ENCODE measurements at regions not wholly inside any gene's neighbourhood (a gene's known extent, or its start where the extent isn't known, plus 50 kb on each side); places are given as distances from the start of the nearest gene placed in this dataset.
"Not testable (repeated sequence)": the region's sequence is repeated elsewhere in the genome, so short reads cannot be mapped to it uniquely, and the experiment has no call there.

DNA sequence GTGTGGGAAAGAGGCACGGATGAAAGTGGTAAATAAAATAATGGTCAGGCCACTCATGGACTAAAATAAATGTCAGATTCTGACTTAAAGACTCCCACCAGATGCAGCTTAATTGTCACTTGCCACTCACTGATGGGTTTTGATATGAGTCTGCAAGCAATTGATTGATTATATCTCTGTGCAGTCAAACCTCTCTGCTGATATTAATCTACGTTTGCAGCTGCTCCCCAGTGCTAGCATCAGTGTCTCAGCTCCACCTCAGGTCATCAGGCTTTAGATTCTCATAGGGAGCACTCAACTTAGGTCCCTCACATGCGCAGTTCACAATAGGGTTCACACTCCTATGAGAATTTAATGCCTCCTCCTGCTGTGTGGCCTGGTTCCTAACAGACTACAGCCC lies 195.3 kb downstream of the B3GLCT start:
- Mint-ChIP-seq H3K4me3 (no peak overlapping the region), H3K9me3 (peaks cover 3 to 12% (median 8%) of the 10 kb centered on the region in 7 donors), H3K27me3 (ENCODE audit: low read depth in 3 of 3) (no peaks in the 10 kb centered on the region), H3K27ac (no peak overlapping the region), H3K4me1 (no peaks in the 10 kb centered on the region), H3K36me3 (no peaks in the 10 kb centered on the region)
- no peak overlapping the region for H3K27ac ChIP-seq (ENCODE audit: low read depth in 1 of 2, low read length in 2 of 2)
- no peak overlapping the region for H3K4me2 ChIP-seq (replicated peaks; ENCODE audit: extremely low read depth, low read length, poor library complexity, severe bottlenecking)
- TF ChIP-seq, protein P1, sequence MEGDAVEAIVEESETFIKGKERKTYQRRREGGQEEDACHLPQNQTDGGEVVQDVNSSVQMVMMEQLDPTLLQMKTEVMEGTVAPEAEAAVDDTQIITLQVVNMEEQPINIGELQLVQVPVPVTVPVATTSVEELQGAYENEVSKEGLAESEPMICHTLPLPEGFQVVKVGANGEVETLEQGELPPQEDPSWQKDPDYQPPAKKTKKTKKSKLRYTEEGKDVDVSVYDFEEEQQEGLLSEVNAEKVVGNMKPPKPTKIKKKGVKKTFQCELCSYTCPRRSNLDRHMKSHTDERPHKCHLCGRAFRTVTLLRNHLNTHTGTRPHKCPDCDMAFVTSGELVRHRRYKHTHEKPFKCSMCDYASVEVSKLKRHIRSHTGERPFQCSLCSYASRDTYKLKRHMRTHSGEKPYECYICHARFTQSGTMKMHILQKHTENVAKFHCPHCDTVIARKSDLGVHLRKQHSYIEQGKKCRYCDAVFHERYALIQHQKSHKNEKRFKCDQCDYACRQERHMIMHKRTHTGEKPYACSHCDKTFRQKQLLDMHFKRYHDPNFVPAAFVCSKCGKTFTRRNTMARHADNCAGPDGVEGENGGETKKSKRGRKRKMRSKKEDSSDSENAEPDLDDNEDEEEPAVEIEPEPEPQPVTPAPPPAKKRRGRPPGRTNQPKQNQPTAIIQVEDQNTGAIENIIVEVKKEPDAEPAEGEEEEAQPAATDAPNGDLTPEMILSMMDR (IDR thresholded peaks at IDR 0.05) = no peak
- H3K36me3 ChIP-seq (replicated peaks in 1 of 2; ENCODE audit: control insufficient read depth in 1 of 2, insufficient read depth in 2 of 2, low read length in 2 of 2) = no peaks in the 10 kb centered on the region
- no peak overlapping the region for H3K9ac ChIP-seq (ENCODE audit: insufficient read depth, low read length, poor library complexity, severe bottlenecking)
- no peak for DNase-seq
- H3K4me3 ChIP-seq (replicated peaks in 1 of 3; ENCODE audit: low read depth in 2 of 3, low read length in 3 of 3) = no peak overlapping the region
- 86% methylated on average over 2 of the region's 3 CpGs for WGBS (ENCODE audit: insufficient coverage)
- no peaks in the 10 kb centered on the region for H3K4me1 ChIP-seq (ENCODE audit: control insufficient read depth in 1 of 2, insufficient read depth in 2 of 2, low read length in 2 of 2)
- intact Hi-C loops (cut with micrococcal nuclease) = no loop called here
- H3K79me2 ChIP-seq (ENCODE audit: insufficient read depth, low read length) = no peaks in the 10 kb centered on the region
- no peak overlapping the region for H2AFZ ChIP-seq (ENCODE audit: insufficient read depth, low read depth, low read length, poor library complexity, severe bottlenecking)
- no peaks in the 10 kb centered on the region for H3K27me3 ChIP-seq (ENCODE audit: control insufficient read depth in 2 of 2, insufficient read depth in 2 of 2, low read length in 2 of 2)
- H3K9me3 ChIP-seq (replicated peaks in 1 of 2; ENCODE audit: control insufficient read depth in 1 of 2, insufficient read depth in 1 of 2, low read length in 2 of 2) = peaks cover 4 to 14% of the 10 kb centered on the region in 2 donors
- H4K20me1 ChIP-seq (ENCODE audit: insufficient read depth, low read length) = no peaks in the 10 kb centered on the region

DNA sequence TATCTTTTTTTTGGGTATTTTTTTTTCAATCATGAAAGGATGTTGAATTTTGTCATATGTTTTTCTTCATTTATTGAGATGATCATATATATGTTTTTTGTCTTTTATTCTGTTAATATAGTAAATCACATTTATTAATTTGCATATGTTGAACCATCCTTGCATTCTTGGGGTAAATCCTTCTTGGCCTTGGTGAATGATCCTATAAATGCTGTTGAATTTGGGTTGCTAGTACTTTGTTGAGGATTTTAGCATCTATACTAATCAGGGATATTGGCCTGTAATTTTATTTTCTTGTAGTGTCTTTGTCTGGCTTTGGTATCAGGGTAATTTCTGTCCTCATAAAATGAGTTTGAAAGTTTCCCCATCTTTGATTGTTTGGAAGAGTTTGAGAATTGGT lies 199.9 kb downstream of the B3GLCT start:
- H3K4me3 Mint-ChIP-seq = no peak overlapping the region
- H3K27ac ChIP-seq (ENCODE audit: low read depth in 1 of 2, low read length in 2 of 2) = no peak overlapping the region

DNA sequence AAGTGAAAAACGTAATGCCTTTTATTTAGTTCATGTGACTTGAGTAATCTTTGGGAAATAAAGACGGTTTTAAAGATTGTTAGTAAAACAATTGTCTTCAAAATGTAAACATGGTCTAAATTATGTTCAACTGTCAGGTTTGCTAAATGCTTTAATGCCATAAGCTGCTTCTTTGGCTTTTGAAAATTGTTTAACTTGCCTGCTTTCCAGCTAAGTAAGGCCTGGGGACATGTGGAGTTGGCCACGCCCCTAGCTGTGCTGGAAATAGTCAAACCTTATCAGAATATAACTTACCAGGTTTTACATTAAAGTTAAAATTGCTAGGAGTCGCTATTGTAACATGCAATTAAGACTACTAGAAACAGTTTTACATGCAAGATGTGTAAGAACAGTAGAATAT lies 203.9 kb downstream of the B3GLCT start:
- H3K27me3 ChIP-seq (ENCODE audit: control insufficient read depth in 2 of 2, insufficient read depth in 2 of 2, low read length in 2 of 2); H3K27ac Mint-ChIP-seq; H3K79me2 ChIP-seq (ENCODE audit: insufficient read depth, low read length); H3K9ac ChIP-seq (ENCODE audit: insufficient read depth, low read length, poor library complexity, severe bottlenecking); H3K27me3 Mint-ChIP-seq (ENCODE audit: low read depth in 3 of 3); H3K4me1 Mint-ChIP-seq; H3K4me1 ChIP-seq (ENCODE audit: control insufficient read depth in 1 of 2, insufficient read depth in 2 of 2, low read length in 2 of 2); H3K4me3 ChIP-seq (replicated peaks in 1 of 3; ENCODE audit: low read depth in 2 of 3, low read length in 3 of 3); H4K20me1 ChIP-seq (ENCODE audit: insufficient read depth, low read length); H3K9me3 ChIP-seq (replicated peaks in 1 of 2; ENCODE audit: control insufficient read depth in 1 of 2, insufficient read depth in 1 of 2, low read length in 2 of 2); H3K27ac ChIP-seq (ENCODE audit: low read depth in 1 of 2, low read length in 2 of 2); H3K4me2 ChIP-seq (replicated peaks; ENCODE audit: extremely low read depth, low read length, poor library complexity, severe bottlenecking); H2AFZ ChIP-seq (ENCODE audit: insufficient read depth, low read depth, low read length, poor library complexity, severe bottlenecking); intact Hi-C loops (cut with micrococcal nuclease); DNase-seq; H3K36me3 ChIP-seq (replicated peaks in 1 of 2; ENCODE audit: control insufficient read depth in 1 of 2, insufficient read depth in 2 of 2, low read length in 2 of 2); H3K4me3 Mint-ChIP-seq; H3K36me3 Mint-ChIP-seq: not testable (repeated sequence)
- WGBS (ENCODE audit: insufficient coverage) = 100% methylated on average over 2 of the region's 4 CpGs
- H3K9me3 Mint-ChIP-seq = peaks cover 3 to 11% (median 6%) of the 10 kb centered on the region in 7 donors

More for the DNA sequence above, 199.9 kb downstream of the B3GLCT start:
- Histone ChIP-seq H3K9ac (ENCODE audit: insufficient read depth, low read length, poor library complexity, severe bottlenecking) (no peak overlapping the region), H3K36me3 (replicated peaks in 1 of 2; ENCODE audit: control insufficient read depth in 1 of 2, insufficient read depth in 2 of 2, low read length in 2 of 2) (no peaks in the 10 kb centered on the region), H3K79me2 (ENCODE audit: insufficient read depth, low read length) (no peaks in the 10 kb centered on the region), H2AFZ (ENCODE audit: insufficient read depth, low read depth, low read length, poor library complexity, severe bottlenecking) (no peak overlapping the region), H3K27me3 (ENCODE audit: control insufficient read depth in 2 of 2, insufficient read depth in 2 of 2, low read length in 2 of 2) (no peaks in the 10 kb centered on the region), H3K4me1 (ENCODE audit: control insufficient read depth in 1 of 2, insufficient read depth in 2 of 2, low read length in 2 of 2) (no peaks in the 10 kb centered on the region), H3K4me3 (replicated peaks in 1 of 3; ENCODE audit: low read depth in 2 of 3, low read length in 3 of 3) (no peak overlapping the region), H3K4me2 (replicated peaks; ENCODE audit: extremely low read depth, low read length, poor library complexity, severe bottlenecking) (no peak overlapping the region), H3K9me3 (replicated peaks in 1 of 2; ENCODE audit: control insufficient read depth in 1 of 2, insufficient read depth in 1 of 2, low read length in 2 of 2) (peaks cover 4 to 14% of the 10 kb centered on the region in 2 donors), H4K20me1 (ENCODE audit: insufficient read depth, low read length) (no peaks in the 10 kb centered on the region)
- TF ChIP-seq, protein P1 (IDR thresholded peaks at IDR 0.05) = no peak
- Mint-ChIP-seq H3K36me3 (no peaks in the 10 kb centered on the region), H3K4me1 (no peaks in the 10 kb centered on the region), H3K9me3 (peaks cover 3 to 16% (median 9%) of the 10 kb centered on the region in 7 donors), H3K27me3 (ENCODE audit: low read depth in 3 of 3) (peaks cover 0 to 2% (median 0%) of the 10 kb centered on the region in 3 donors), H3K27ac (no peak overlapping the region)
- intact Hi-C loops (cut with micrococcal nuclease) = no loop called here
- DNase-seq = no peak
